ENCODE measurements at regions not wholly inside any gene's neighbourhood (a gene's known extent, or its start where the extent isn't known, plus 50 kb on each side); places are given as distances from the start of the nearest gene placed in this dataset.

DNA sequence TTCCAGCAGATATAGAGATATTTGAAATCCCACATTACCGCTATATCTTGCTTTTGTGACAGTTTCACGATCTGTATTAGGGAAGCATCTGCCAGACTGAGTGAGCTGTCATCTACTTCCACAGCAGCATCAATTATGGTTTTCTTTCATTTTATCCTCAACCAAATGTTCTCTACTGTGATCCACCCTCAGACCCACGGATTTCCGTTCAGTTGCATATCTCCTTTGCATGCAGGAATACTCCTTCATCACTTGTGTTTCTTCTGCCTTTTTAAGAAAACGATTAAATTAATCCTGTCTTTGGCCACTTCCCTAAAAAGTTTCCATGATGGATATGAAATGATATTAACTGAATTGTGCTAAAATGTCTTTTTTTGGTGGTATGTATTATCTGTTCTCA, 262.1 kb upstream of the ADGRB3 start:
- DNase-seq = no peak

DNA sequence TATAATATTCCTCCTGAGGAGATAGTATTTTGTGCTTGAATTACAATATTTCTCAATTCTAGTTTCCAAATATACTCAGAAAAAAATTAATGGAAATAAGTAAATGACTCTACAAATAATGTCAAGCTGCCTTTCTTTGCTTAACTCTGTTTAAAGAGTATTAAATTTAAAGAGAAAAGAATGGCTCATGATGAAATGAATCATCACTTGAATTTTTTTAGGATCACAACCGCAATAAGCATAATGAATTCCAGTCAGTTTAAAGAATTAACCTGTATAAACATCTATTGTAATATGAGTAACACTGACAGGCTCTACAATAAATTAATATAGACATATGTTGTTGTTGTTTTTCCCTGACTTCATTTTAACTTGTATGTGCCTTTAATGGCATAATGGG, 266.2 kb upstream of the ADGRB3 start:
- DNase-seq = no peak

DNA sequence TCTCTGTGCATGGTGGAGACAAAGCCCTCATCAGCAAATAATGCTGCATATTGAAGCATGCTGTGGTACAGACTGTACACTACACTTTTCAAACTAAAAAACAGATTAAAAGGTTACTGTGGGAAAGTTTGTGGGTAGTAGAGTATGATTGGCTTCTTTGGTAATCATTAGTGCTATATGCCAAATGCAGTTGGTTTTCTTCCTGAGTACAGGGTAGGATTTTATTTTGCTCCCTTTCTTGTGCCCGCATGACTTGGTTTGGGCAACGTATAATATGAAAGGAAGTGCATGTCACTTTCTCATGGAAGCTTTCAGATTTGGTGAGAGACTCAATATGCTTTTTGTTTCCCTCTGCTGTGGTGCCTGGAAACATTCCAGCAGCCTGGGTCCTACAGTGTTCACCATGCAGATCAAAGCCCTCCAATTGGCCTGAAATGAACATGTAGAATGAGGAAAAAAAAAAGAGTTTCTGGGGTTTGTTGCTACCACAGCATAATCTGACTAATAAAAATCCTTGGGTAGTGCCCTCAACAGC, 270.7 kb upstream of the ADGRB3 start:
- DNase-seq = no peak

- DNase-seq = no peak
These were observed 291.2 kb upstream of the ADGRB3 start for GRCh38 chr6:68343901-68344300.

- no peak for DNase-seq
These were observed 292.8 kb upstream of the ADGRB3 start for GRCh38 chr6:68342286-68342685.

GRCh38 chr6:68339488-68340131, 295.5 kb upstream of the ADGRB3 start:
- DNase-seq = no peak

- DNase-seq = no peak
These were observed 301.6 kb upstream of the ADGRB3 start for GRCh38 chr6:68333442-68333841.

DNA sequence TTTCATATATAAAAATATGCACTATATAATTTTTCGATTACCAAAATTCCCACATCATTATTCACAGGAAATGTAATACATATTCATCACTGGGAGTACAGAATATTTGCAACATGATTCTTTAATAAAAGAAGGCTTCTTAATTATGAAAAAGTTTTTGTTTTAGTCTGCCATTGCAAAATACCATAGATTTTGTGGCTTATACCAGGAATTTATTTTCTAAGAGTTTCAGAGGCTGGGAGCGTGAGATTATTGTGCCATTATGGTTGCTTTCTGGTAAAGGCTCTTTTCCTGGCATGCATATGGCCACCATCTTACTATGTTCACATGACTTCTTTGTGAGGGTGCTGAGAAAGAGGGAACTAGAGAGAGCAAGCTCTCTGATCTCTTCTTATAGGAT, 306.9 kb upstream of the ADGRB3 start:
- DNase-seq = no peak

GRCh38 chr6:68326762-68327161, 308.3 kb upstream of the ADGRB3 start:
- no peak for DNase-seq

GRCh38 chr6:68317366-68317765, 317.7 kb upstream of the ADGRB3 start:
- no peak for DNase-seq

DNA sequence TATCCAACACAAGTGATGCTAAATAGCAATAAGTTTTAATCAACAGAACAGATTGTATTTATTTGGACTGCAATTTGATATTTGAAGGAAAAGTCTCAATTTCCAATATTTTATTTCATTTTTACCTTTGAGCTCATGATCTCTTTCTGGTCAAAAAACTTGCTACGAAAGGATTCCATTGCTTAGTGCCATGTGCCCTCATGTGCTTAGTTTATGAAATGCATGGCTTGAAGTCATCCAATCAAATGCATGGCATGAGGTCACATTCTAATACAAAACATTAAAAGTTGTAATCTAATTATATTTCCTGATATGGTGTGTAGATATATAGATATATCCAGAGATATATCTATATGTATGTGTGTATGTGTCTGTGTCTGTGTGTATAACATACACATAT, 321.2 kb upstream of the ADGRB3 start:
- DNase-seq = no peak

- DNase-seq = no peak
These were observed 327.8 kb upstream of the ADGRB3 start for GRCh38 chr6:68307301-68307700.

DNA sequence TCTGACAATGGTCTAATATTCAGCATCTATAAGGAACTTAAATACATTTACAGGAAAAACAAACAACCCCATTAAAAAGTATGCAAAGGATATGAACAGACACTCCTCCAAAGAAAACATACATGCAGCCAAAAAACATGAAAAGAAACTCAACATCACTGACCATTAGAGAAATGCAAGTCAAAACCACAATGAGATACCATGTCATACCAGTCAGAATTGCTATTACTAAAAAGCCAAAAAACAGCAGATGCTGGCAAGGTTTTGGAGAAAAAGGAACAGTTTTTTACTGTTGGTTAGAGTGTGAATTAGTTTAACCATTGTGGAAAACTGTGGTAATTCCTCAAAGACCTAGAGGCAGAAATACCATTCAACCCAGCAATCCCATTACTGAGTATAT, 339.0 kb upstream of the ADGRB3 start:
- no peak for DNase-seq

- DNase-seq = no peak
These were observed 352.4 kb upstream of the ADGRB3 start for GRCh38 chr6:68282646-68283045.

- DNase-seq = no peak
These were observed 355.1 kb upstream of the ADGRB3 start for GRCh38 chr6:68279793-68280557.

- DNase-seq = no peak
These were observed 361.8 kb upstream of the ADGRB3 start for GRCh38 chr6:68273297-68273696.

GRCh38 chr6:68256391-68256790, 378.7 kb upstream of the ADGRB3 start:
- no peak for DNase-seq

- DNase-seq = no peak
These were observed 382.4 kb upstream of the ADGRB3 start for GRCh38 chr6:68252632-68253031.

DNA sequence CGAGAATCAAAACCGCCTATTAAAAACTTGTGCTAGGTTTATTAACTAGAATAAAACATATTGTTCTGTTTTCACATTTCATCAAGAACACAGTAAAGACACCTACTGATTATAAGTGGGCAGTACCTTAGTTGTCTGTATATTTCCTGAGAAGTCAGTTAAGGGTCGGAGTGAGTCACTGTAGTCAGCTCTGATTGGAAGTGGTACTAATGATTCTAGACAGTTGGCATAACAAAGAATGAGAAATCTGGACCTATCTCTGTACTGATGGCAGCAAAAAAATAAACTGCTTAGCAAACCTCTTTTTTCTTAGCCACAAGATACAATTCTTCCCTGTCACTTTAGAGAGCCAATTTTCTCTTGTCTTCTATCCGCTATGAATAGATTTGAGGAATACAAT, 387.3 kb upstream of the ADGRB3 start:
- no peak for DNase-seq

DNA sequence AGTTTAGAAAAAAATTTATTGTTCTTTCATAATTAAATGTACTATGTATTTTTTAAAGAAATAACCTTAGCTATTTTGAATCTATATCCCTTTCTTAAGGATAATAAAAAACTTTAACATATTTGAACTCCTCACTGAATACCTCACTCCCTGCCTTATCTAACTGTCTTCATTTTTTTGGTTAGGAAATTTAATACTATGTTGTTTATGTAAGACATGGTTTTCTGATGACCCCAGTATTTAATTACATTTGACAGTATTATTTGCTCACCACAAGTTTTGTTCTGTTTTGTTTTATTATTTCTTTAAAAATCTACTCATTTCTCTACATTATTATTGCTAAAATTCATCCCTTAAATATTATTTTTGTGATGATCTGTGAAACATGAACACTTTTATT, 394.4 kb upstream of the ADGRB3 start:
- no peak for DNase-seq

DNA sequence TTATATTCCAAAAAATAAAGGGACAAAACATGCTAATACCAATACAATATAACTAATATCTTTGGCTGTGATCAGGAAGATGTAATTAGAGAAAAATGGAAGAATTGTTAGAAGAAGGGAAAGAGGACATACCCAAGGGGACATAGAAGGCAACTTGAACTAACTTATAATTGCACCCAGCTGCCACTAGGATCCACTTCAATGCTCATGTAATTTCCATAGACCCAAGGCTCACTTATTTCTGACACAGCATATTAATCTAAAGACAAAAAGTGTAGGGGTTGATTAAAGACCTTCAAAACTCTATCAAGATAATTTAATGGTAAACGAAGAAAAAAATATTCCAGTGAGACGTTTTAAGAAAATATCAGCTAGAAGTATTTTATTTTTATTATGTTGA, 396.0 kb upstream of the ADGRB3 start:
- no peak for DNase-seq

- DNase-seq = no peak
These were observed 396.9 kb upstream of the ADGRB3 start for GRCh38 chr6:68238097-68238601.

- no peak for DNase-seq
These were observed 397.9 kb upstream of the ADGRB3 start for GRCh38 chr6:68237205-68237604.

DNA sequence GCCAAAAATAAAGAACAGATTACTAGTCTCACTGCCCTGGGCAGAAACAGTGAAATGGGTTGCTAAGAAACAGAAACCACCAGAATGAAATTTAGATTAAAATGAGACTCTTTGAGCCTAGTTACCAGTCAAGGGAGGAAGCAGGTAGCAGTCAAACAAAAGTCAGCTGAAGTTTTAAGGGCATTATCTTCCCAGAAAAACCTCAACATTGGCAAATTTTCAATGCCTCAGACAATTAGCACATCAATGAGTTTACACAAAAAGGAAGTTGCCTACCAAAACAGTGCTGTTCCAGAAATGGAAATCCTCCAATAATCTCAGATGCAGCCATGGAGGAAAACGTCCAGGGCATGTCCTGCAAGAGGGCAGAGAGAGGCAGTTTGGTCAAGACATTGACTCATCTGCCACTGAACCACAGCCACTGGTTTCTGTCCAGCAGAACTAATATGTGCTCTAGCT, 399.7 kb upstream of the ADGRB3 start:
- no peak for DNase-seq
